Hematopoietic multipotent progenitor cell treated with erythropoietin and hydrocortisone succinate and interleukin-3 and kit ligand, for 4 days (in vitro differentiated cells): ENCODE measurements at regions not wholly inside any gene's neighbourhood (a gene's known extent, or its start where the extent isn't known, plus 50 kb on each side); places are given as distances from the start of the nearest gene placed in this dataset.

Experiments used
- DNase-seq: peaks from one replicate; pipeline ENCODE4 v3.0.0-alpha.2; 2015

- DNase-seq: no peak
Observed at GRCh38 chr4:127533028-127533700, 99.6 kb upstream of the INTU start.

GRCh38 chr4:127534041-127534825 lies 98.5 kb upstream of the INTU start:
- DNase-seq: no peak

GRCh38 chr4:127538016-127538415 lies 94.7 kb upstream of the INTU start:
- DNase-seq: no peak

- no peak for DNase-seq
Observed at GRCh38 chr4:127540497-127541025, 92.2 kb upstream of the INTU start.

- no peak for DNase-seq
Observed at GRCh38 chr4:127545271-127545670, 87.5 kb upstream of the INTU start.

GRCh38 chr4:127548990-127549925 lies 83.5 kb upstream of the INTU start:
- DNase-seq: no peak

- DNase-seq: no peak
Observed at GRCh38 chr4:127555106-127555505, 77.7 kb upstream of the INTU start.

GRCh38 chr4:127558088-127558487 lies 74.7 kb upstream of the INTU start:
- DNase-seq: no peak

- DNase-seq: no peak
Observed at GRCh38 chr4:127558489-127559407, 74.0 kb upstream of the INTU start.

GRCh38 chr4:127559981-127560380 lies 72.8 kb upstream of the INTU start:
- DNase-seq: no peak

GRCh38 chr4:127560755-127561154 lies 72.0 kb upstream of the INTU start:
- no peak for DNase-seq

- DNase-seq: no peak
Observed at GRCh38 chr4:127574643-127575042, 58.1 kb upstream of the INTU start.

GRCh38 chr4:127575888-127576287 lies 56.9 kb upstream of the INTU start:
- DNase-seq: no peak

- DNase-seq: no peak
Observed at GRCh38 chr4:127578491-127578890, 54.3 kb upstream of the INTU start.

- DNase-seq: no peak
Observed at GRCh38 chr4:127578967-127579366, 53.8 kb upstream of the INTU start.

- DNase-seq: no peak
Observed at GRCh38 chr4:127579821-127580220, 52.9 kb upstream of the INTU start.

- peak; percentile 7 for DNase-seq
Observed at GRCh38 chr4:127580300-127580699, 52.5 kb upstream of the INTU start.

- DNase-seq: no peak
Observed at GRCh38 chr4:127580891-127581290, 51.9 kb upstream of the INTU start.
